C4-2B (cell line): ENCODE measurements at regions not wholly inside any gene's neighbourhood (a gene's known extent, or its start where the extent isn't known, plus 50 kb on each side); places are given as distances from the start of the nearest gene placed in this dataset.

ENCODE experiments used
- H3K27ac ChIP-seq: fragments of 450-650 bp; 2 replicates; pipeline ENCODE4 v1.5.1; 2017
- CTCF ChIP-seq: fragments of 450-650 bp; conservative IDR thresholded peaks from 2 replicates; pipeline ENCODE4 v1.5.1; 2017; ENCODE audit warnings: mild to moderate bottlenecking
- ZFX ChIP-seq: fragments of 450-650 bp; IDR thresholded peaks from 2 replicates; pipeline ENCODE4 v1.6.1; 2017

DNA sequence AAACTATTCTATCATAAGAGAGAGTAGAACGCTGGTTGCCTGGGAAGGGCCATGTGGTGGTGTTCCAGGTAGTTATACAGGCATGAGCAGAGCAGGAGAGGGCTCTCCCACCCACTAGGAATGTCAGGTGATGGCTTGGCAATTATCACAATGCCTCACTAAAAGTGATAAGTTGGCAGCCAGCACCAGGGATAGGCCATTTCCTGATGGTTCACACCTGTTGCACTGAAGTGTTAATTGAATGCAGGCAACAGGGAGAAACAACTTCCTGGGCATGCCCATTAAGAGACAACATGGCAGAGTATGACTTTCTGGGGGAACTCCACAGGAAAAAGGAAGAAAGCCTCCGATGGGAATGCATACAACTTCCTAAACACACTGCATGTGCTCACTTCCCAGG, 593.2 kb downstream of the ELAVL2 start:
- TF ChIP-seq ZFX = no peak
- no peak for TF ChIP-seq CTCF
- no peak overlapping the region for H3K27ac ChIP-seq

DNA sequence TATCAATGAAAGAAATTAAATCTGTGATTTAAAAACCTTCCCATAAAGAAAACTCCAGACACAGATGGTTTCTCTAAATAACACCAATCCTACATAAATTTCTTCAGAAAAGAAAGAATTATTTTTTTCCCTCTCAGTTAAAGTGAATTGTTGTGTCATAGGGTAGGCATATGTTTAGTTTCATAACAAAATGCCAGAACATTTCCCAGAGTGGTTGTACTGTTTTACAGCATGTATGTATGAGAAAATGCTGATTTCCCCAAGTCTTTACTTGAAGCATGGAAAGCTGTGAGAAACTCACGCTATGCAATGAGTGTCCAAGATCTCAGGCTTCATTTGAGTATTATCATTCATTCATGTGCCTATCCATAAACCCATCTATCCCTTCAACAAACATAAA, 582.5 kb downstream of the ELAVL2 start:
- TF ChIP-seq ZFX = no peak
- no peak for TF ChIP-seq CTCF
- no peak overlapping the region for H3K27ac ChIP-seq

DNA sequence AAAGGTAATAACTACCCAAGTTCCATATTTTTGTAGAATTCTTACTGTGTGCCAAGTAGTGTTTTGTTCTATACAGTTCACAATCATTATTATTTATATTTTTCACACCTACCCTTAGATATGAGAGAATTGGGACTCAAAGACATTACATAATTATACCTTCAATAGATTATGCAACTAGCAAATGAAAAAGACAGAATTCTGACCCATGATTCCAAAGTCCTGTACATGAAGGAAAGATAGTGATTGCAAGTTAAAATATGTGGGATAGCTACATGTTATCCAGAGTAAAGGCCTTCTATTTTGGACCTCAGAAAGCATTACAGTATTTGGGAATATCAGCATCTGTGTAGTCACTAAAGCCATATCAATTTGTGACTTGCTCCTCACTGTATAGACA, 581.0 kb downstream of the ELAVL2 start:
- H3K27ac ChIP-seq = no peak overlapping the region
- TF ChIP-seq ZFX (no peak), CTCF (no peak)

DNA sequence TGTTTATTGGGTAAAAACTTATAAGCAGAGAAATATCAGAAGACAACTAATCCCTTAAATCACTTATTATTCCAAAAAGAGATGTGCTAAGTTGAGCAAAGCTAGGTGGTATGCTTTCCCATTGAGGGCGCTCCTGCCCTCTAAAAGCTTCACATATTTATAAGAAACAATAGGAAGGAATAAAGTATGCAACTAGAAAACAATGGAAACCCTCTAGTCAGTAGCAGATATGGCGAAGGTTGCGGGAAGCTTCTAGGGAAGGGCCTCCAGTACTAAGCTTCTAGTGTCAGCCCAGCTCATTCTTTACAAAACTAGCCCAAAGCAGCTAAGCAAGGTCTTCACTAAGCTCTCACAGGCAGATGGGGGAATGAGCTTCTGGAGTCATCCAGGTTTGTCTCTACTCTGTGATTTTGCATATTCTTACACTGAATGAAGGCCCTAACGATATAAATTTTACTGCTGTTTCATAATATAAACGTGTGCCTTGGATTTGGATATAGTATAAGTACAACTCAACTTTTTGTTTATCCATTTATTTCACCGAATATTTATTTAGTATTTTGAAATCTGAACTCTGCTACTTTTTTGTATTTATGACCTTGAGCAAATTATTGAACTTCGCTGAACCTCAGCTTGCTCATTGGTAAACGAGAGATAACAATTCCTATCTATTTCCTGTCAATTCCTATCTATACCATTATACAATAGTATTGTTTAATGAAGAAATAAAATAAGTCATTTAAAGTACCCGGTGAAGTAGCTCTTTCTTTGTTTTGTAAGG, 571.4 kb downstream of the ELAVL2 start:
- TF ChIP-seq CTCF (no peak), ZFX (no peak)
- H3K27ac ChIP-seq = no peak overlapping the region

DNA sequence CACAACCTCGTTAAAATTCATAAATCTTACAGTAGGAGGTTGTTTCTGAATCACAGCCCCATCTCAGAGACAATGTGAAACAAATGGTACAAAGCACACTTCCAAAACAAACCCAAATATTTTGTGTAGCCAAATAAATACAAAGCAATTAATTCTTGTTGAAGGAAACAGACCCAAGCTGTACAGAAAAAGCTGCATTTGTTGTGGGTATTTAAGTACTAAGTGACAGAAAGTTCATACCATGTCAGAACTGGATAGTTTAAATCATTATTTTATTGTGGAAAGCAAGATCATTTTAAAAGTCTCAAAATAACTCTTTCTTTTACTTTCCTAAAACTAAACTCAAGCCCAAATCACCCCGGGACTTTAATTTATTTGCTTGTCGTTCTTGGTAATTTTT, 570.7 kb downstream of the ELAVL2 start:
- H3K27ac ChIP-seq = no peak overlapping the region
- TF ChIP-seq CTCF = no peak
- no peak for TF ChIP-seq ZFX

DNA sequence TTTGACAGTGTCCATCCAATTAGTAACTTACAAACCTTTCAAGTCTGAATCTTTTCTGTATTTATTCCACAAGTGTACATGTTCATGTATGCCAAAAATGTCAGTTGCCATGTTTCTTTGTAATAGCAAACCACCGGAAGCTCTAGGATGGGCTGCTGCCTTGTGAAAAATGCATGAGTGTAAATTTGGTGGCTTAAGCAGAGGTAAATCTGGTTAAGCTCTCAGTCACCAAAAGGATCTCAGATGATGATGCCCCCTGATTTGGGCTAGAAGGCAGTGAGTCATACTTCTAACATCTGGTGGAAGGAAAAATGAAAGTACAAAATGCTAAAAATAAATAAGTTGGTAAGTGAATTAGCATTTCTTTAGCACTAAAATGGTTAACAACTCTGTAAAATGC, 567.5 kb downstream of the ELAVL2 start:
- no peak overlapping the region for H3K27ac ChIP-seq
- TF ChIP-seq ZFX (no peak), CTCF (no peak)

DNA sequence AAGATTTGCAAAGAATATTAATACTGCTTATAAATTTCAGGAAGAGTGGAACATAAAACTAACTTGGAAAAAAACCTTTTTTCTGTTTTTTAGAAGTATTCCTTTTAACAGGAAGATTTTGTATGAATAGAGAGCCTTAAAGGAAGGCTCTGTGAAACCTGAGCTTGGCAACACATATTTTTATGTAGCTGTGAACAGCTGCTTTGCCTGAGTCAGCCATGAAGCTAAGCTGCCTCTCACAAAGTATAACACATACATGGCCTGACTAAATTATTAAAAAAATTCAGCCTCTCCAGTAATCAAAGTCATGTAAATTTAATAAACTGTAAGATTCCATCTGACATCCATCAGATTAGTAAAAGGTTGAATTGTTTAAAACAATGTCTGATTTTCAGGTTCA, 547.5 kb downstream of the ELAVL2 start:
- TF ChIP-seq CTCF (no peak), ZFX (no peak)
- H3K27ac ChIP-seq = no peak overlapping the region
